ENCODE measurements at regions not wholly inside any gene's neighbourhood (a gene's known extent, or its start where the extent isn't known, plus 50 kb on each side); places are given as distances from the start of the nearest gene placed in this dataset.

DNA sequence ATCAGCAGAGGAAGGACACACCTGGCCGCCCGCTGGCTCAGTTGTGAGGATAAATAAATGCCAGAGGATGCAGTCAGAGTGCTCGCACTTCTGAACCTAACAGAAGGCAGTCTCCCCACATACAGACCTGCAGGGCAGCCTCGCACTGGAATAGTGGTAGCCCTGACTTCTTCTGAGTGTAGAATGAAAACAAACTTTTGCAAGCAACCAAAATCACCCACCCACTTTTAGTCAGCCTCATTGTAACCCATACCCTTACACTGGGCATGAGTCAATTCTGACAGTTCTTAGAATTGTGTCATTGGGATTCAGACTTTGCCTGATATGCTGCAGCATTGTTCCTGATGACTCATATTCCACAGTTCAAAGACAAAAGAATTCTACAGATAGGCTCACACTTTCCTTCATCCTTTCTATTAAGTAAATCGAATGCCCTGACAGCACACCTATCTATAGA, 167.0 kb upstream of the CDK1 start:
- no peak overlapping the region for H3K27ac ChIP-seq
- no peaks in the 10 kb centered on the region for H3K9me3 ChIP-seq
- no peak overlapping the region for H3K4me3 ChIP-seq
- H3K27me3 ChIP-seq = no peaks in the 10 kb centered on the region
- TF ChIP-seq POLR2A (IDR thresholded peaks at IDR 0.05) (no peak), EP300 (IDR thresholded peaks at IDR 0.05) (no peak), CTCF (IDR thresholded peaks at IDR 0.05) (no peak)
- intact Hi-C loops (cut with DNase I) = no loop called here
- DNase-seq = no peak
- H3K4me1 ChIP-seq (ENCODE audit: insufficient read depth) = no peaks in the 10 kb centered on the region
- 75 to 93% (median 78%) methylated on average over 5 of the region's 5 CpGs for WGBS, 3 donors
- H3K36me3 ChIP-seq = no peaks in the 10 kb centered on the region

GRCh38 chr10:60607372-60607771, 170.9 kb upstream of the CDK1 start:
- intact Hi-C loops (cut with DNase I) = no loop called here
- TF ChIP-seq EP300 (IDR thresholded peaks at IDR 0.05) = no peak
- no peak for TF ChIP-seq CTCF (IDR thresholded peaks at IDR 0.05)
- no peak for TF ChIP-seq POLR2A (IDR thresholded peaks at IDR 0.05)
- H3K36me3 ChIP-seq = no peaks in the 10 kb centered on the region
- no peaks in the 10 kb centered on the region for H3K27me3 ChIP-seq
- H3K4me1 ChIP-seq (ENCODE audit: insufficient read depth) = no peaks in the 10 kb centered on the region
- no peaks in the 10 kb centered on the region for H3K9me3 ChIP-seq
- WGBS, 3 donors = 73 to 82% (median 77%) methylated on average over 3 of the region's 3 CpGs
- DNase-seq = no peak
- no peak overlapping the region for H3K4me3 ChIP-seq
- no peak overlapping the region for H3K27ac ChIP-seq

- H3K27ac ChIP-seq = no peak overlapping the region
- intact Hi-C loops (cut with DNase I) = no loop called here
- WGBS, 3 donors = 19 to 53% (median 37%) methylated on average over 2 of the region's 2 CpGs
Measured at GRCh38 chr10:60606343-60607080, 171.8 kb upstream of the CDK1 start.

GRCh38 chr10:60605476-60605875, 172.8 kb upstream of the CDK1 start:
- no peaks in the 10 kb centered on the region for H3K27me3 ChIP-seq
- no peak for DNase-seq
- H3K36me3 ChIP-seq = no peaks in the 10 kb centered on the region
- H3K9me3 ChIP-seq = no peaks in the 10 kb centered on the region
- no peak for TF ChIP-seq CTCF (IDR thresholded peaks at IDR 0.05)
- no peak for TF ChIP-seq EP300 (IDR thresholded peaks at IDR 0.05)
- TF ChIP-seq POLR2A (IDR thresholded peaks at IDR 0.05) = no peak
- H3K4me3 ChIP-seq = no peak overlapping the region
- no peak overlapping the region for H3K27ac ChIP-seq
- intact Hi-C loops (cut with DNase I) = no loop called here
- no peaks in the 10 kb centered on the region for H3K4me1 ChIP-seq (ENCODE audit: insufficient read depth)

More at GRCh38 chr10:60606343-60607080, 171.8 kb upstream of the CDK1 start:
- DNase-seq = no peak
- Histone ChIP-seq H3K9me3 (no peaks in the 10 kb centered on the region), H3K4me1 (ENCODE audit: insufficient read depth) (no peaks in the 10 kb centered on the region), H3K36me3 (no peaks in the 10 kb centered on the region), H3K4me3 (no peak overlapping the region), H3K27me3 (no peaks in the 10 kb centered on the region)
- TF ChIP-seq CTCF (IDR thresholded peaks at IDR 0.05) = no peak
- no peak for TF ChIP-seq POLR2A (IDR thresholded peaks at IDR 0.05)
- no peak for TF ChIP-seq EP300 (IDR thresholded peaks at IDR 0.05)

Data from ovary (tissue), 7 donors.